ENCODE measurements at regions not wholly inside any gene's neighbourhood (a gene's known extent, or its start where the extent isn't known, plus 50 kb on each side); places are given as distances from the start of the nearest gene placed in this dataset.

GRCh38 chr6:131390322-131390721 lies 182.7 kb upstream of the ARG1 start:
- Histone ChIP-seq H2BK5ac (ENCODE audit: low read depth, low read length) (no peak overlapping the region), H3K27me3 (replicated peaks in 1 of 4; ENCODE audit: control insufficient read depth in 3 of 4, extremely low read depth in 1 of 4, insufficient read depth in 3 of 4, low read length in 3 of 4) (no peaks in the 10 kb centered on the region; a peak in 2 of 7 replicates), H3K4ac (replicated peaks; ENCODE audit: insufficient read length, low read depth, low read length) (no peak overlapping the region), H3K9me3 (ENCODE audit: insufficient read depth in 2 of 2, low read depth in 1 of 2, low read length in 1 of 2) (no peaks in the 10 kb centered on the region), H2BK15ac (ENCODE audit: low read length) (no peak overlapping the region), H2BK12ac (ENCODE audit: low read depth, low read length) (no peak overlapping the region), H4K91ac (replicated peaks; ENCODE audit: insufficient read length, low read length) (no peak overlapping the region), H3K4me1 (replicated peaks in 1 of 4; ENCODE audit: control insufficient read depth in 3 of 4, insufficient read depth in 4 of 4, low read length in 3 of 4) (no peaks in the 10 kb centered on the region; a peak in 1 of 7 replicates), H2AK5ac (ENCODE audit: low read depth, low read length) (no peak overlapping the region), H3K23me2 (ENCODE audit: low read depth, low read length) (no peaks in the 10 kb centered on the region), H3K18ac (ENCODE audit: extremely low read depth, low read length) (no peak overlapping the region), H3K36me3 (ENCODE audit: control insufficient read depth in 2 of 4, insufficient read depth in 4 of 4, low read length in 3 of 4) (no peaks in the 10 kb centered on the region), H4K8ac (ENCODE audit: extremely low read depth, insufficient read depth, low read length) (no peak overlapping the region), H3K79me2 (ENCODE audit: control insufficient read depth in 1 of 2, insufficient read depth in 2 of 2, low read length in 2 of 2) (no peaks in the 10 kb centered on the region), H3K56ac (replicated peaks; ENCODE audit: insufficient read length, low read depth, low read length) (no peak overlapping the region), H3K9ac (replicated peaks in 1 of 4; ENCODE audit: extremely low read depth in 1 of 4, low read depth in 3 of 4, low read length in 3 of 4) (no peak overlapping the region), H3K23ac (ENCODE audit: insufficient read length) (no peak overlapping the region), H2AFZ (ENCODE audit: low read length) (no peak overlapping the region), H4K20me1 (replicated peaks in 1 of 2; ENCODE audit: control insufficient read depth in 1 of 2, insufficient read depth in 2 of 2, low read length in 2 of 2) (no peaks in the 10 kb centered on the region), H3K4me3 (ENCODE audit: extremely low read depth in 1 of 4, insufficient read depth in 2 of 4, low read depth in 3 of 4, low read length in 4 of 4) (no peak overlapping the region), H4K5ac (ENCODE audit: insufficient read length, low read depth, low read length) (no peak overlapping the region), H2BK20ac (ENCODE audit: low read length) (no peak overlapping the region), H2BK120ac (replicated peaks; ENCODE audit: low read depth, low read length) (no peak overlapping the region), H3K27ac (ENCODE audit: low read depth, low read length) (no peak overlapping the region), H3K4me2 (ENCODE audit: insufficient read depth in 1 of 2, low read depth in 2 of 2, low read length in 2 of 2) (no peak overlapping the region), H3K79me1 (ENCODE audit: low read depth, low read length) (no peaks in the 10 kb centered on the region), H3K14ac (ENCODE audit: insufficient read length) (no peak overlapping the region)
- FAIRE-seq = no peak
- DNase-seq (ENCODE audit: low read depth in 1 of 2, low spot score in 2 of 2) = no peak
- 84% methylated on average over 5 of the region's 5 CpGs; no CpG with 5 or more reads in 1 of the 2 experiments for WGBS, 2 experiments (ENCODE audit: extremely low coverage in 1 of 2, insufficient coverage in 1 of 2, insufficient read length in 1 of 2, insufficient replicate concordance in 2 of 2, low coverage in 1 of 2, low lambda C conversion rate in 2 of 2, missing lambda C conversion rate in 1 of 2)
- ChIA-PET CTCF (ENCODE audit: partially characterized antibody) (interaction anchor here (1.1 kb wide), 1 partner anchor 238 kb away, joined by 3 read pairs; the partner anchor contains the start of gene MED23), POLR2A (ENCODE audit: partially characterized antibody) (no interaction called here)
- no peak for TF ChIP-seq ATF2 (IDR thresholded peaks at IDR 0.05; ENCODE audit: low read length)
- TF ChIP-seq KDM1A (IDR thresholded peaks at IDR 0.05; ENCODE audit: borderline replicate concordance, low read length) = no peak
- no peak for TF ChIP-seq SIN3A (conservative IDR thresholded peaks at IDR 0.05 in 1 of 2, IDR thresholded peaks at IDR 0.05 in 1 of 2; ENCODE audit: low read depth in 1 of 2, low read length in 2 of 2)
